ENCODE measurements at regions not wholly inside any gene's neighbourhood (a gene's known extent, or its start where the extent isn't known, plus 50 kb on each side); places are given as distances from the start of the nearest gene placed in this dataset.

DNA sequence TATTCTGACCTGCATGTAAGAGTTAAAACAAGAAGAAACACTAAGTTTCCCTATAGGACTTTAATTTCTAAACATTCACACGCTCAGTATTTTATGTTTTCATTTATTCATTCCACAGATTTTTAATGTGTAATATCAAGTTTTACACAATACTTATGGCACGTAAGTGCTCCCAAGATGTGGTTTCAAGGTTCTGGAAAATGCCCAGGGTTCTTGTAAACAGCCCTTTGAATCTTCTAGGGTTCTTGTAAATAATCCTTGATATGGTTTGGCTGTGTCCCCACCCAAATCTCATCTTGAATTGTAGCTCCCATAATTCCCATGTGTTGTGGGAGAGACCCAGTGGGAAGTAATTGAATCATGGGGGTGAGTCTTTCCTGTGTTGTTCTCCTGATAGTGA, 383.0 kb downstream of the TXNL1 start:
- TF ChIP-seq, protein P1, sequence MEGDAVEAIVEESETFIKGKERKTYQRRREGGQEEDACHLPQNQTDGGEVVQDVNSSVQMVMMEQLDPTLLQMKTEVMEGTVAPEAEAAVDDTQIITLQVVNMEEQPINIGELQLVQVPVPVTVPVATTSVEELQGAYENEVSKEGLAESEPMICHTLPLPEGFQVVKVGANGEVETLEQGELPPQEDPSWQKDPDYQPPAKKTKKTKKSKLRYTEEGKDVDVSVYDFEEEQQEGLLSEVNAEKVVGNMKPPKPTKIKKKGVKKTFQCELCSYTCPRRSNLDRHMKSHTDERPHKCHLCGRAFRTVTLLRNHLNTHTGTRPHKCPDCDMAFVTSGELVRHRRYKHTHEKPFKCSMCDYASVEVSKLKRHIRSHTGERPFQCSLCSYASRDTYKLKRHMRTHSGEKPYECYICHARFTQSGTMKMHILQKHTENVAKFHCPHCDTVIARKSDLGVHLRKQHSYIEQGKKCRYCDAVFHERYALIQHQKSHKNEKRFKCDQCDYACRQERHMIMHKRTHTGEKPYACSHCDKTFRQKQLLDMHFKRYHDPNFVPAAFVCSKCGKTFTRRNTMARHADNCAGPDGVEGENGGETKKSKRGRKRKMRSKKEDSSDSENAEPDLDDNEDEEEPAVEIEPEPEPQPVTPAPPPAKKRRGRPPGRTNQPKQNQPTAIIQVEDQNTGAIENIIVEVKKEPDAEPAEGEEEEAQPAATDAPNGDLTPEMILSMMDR (IDR thresholded peaks at IDR 0.05 in 4 of 5, conservative IDR thresholded peaks at IDR 0.05 in 1 of 5) = no peak
- no peak for TF ChIP-seq POLR2A (IDR thresholded peaks at IDR 0.05)

Data from gastrocnemius medialis (tissue), 4 donors.